ENCODE measurements at regions not wholly inside any gene's neighbourhood (a gene's known extent, or its start where the extent isn't known, plus 50 kb on each side); places are given as distances from the start of the nearest gene placed in this dataset.

GRCh38 chr6:92684386-92684785 is 735.0 kb downstream of the EPHA7 start:
- no peak for TF ChIP-seq EZH2 (IDR thresholded peaks at IDR 0.05; ENCODE audit: borderline replicate concordance, low read length)
- TF ChIP-seq, protein P1, sequence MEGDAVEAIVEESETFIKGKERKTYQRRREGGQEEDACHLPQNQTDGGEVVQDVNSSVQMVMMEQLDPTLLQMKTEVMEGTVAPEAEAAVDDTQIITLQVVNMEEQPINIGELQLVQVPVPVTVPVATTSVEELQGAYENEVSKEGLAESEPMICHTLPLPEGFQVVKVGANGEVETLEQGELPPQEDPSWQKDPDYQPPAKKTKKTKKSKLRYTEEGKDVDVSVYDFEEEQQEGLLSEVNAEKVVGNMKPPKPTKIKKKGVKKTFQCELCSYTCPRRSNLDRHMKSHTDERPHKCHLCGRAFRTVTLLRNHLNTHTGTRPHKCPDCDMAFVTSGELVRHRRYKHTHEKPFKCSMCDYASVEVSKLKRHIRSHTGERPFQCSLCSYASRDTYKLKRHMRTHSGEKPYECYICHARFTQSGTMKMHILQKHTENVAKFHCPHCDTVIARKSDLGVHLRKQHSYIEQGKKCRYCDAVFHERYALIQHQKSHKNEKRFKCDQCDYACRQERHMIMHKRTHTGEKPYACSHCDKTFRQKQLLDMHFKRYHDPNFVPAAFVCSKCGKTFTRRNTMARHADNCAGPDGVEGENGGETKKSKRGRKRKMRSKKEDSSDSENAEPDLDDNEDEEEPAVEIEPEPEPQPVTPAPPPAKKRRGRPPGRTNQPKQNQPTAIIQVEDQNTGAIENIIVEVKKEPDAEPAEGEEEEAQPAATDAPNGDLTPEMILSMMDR (conservative IDR thresholded peaks at IDR 0.05 in 1 of 2, IDR thresholded peaks at IDR 0.05 in 1 of 2; ENCODE audit: extremely low read depth in 1 of 2, insufficient read depth in 1 of 2, low read depth in 1 of 2, low read length in 2 of 2): no peak

All from mammary epithelial cell (primary cell).